ENCODE measurements at regions not wholly inside any gene's neighbourhood (a gene's known extent, or its start where the extent isn't known, plus 50 kb on each side); places are given as distances from the start of the nearest gene placed in this dataset.
A peak's percentile ranks its signal among the peaks of the same experiment; 100 is the strongest.

DNA sequence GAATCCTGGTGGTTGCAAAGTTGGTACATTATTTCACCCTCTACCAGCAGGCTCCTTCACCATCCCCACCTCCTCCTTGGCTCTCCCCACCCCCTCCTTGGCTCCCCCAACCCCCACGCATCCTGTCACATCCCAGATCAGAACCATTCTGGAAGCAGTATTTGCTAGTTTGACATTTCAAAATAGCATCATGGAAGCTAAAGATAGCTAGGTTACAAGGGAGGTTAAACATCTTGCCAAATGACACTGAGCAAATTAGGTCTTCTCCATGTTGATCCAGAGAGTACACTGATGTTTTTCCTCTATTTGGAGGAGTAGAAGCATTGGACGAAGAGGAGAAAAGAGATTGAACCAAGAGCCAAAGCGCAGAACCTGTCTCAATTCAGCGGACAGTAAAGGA, 158.9 kb upstream of the FGGY start:
- TF ChIP-seq, protein P1, sequence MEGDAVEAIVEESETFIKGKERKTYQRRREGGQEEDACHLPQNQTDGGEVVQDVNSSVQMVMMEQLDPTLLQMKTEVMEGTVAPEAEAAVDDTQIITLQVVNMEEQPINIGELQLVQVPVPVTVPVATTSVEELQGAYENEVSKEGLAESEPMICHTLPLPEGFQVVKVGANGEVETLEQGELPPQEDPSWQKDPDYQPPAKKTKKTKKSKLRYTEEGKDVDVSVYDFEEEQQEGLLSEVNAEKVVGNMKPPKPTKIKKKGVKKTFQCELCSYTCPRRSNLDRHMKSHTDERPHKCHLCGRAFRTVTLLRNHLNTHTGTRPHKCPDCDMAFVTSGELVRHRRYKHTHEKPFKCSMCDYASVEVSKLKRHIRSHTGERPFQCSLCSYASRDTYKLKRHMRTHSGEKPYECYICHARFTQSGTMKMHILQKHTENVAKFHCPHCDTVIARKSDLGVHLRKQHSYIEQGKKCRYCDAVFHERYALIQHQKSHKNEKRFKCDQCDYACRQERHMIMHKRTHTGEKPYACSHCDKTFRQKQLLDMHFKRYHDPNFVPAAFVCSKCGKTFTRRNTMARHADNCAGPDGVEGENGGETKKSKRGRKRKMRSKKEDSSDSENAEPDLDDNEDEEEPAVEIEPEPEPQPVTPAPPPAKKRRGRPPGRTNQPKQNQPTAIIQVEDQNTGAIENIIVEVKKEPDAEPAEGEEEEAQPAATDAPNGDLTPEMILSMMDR (IDR thresholded peaks at IDR 0.05) = no peak
- Mint-ChIP-seq H3K4me1 (ENCODE audit: low read depth) (peaks cover 66% of the 10 kb centered on the region), H3K27me3 (ENCODE audit: insufficient read depth) (no peaks in the 10 kb centered on the region), H3K9me3 (no peaks in the 10 kb centered on the region), H3K27ac (no peak overlapping the region), H3K36me3 (ENCODE audit: low read depth) (no peaks in the 10 kb centered on the region), H3K4me3 (no peak overlapping the region)
- DNase-seq = no peak

DNA sequence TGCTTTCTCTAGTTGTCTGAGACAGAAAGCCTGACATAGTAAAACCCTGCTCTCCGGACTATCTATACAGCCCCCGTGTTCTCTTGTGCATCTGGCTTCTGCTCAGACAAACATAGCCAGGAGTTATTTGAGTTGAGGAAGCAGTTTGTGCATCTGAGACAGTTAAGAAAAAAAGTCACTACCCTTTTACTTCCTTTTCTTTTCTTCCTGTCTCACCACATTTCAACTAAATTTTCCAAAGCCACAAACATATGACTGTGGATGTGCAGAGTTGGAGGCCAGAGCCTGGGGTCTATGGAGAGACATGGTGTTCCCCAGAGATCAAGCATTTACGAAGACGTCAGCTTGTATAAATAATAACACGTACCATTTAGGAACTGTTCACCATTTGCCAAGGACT, 158.5 kb upstream of the FGGY start:
- Mint-ChIP-seq H3K4me1 (ENCODE audit: low read depth) (peaks cover 71% of the 10 kb centered on the region), H3K4me3 (no peak overlapping the region), H3K27ac (no peak overlapping the region), H3K9me3 (no peaks in the 10 kb centered on the region), H3K27me3 (ENCODE audit: insufficient read depth) (no peaks in the 10 kb centered on the region), H3K36me3 (ENCODE audit: low read depth) (no peaks in the 10 kb centered on the region)
- TF ChIP-seq, protein P1 (IDR thresholded peaks at IDR 0.05) = no peak
- DNase-seq = no peak

DNA sequence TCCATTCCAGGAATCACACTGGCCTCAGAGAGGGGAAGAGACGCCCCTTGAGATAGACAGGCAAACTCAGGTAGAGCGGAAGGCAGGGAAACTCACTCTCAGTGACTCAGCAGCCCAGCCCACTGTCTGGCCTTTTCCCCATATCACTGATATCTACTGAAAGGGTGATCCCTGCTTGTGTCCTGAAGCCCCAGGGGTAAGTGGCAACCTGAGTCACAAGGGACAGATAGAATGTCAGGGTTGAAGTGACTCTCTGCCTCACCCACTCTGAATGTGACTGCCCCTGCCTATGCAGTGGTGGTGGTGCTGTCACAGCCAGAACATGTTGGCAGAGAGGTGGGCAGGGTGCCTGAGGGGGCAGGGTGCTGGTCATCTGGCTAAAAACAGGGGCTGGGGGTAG, 157.5 kb upstream of the FGGY start:
- TF ChIP-seq, protein P1 (IDR thresholded peaks at IDR 0.05) = no peak
- no peak for DNase-seq
- Mint-ChIP-seq H3K4me1 (ENCODE audit: low read depth) (peaks cover 81% of the 10 kb centered on the region), H3K36me3 (ENCODE audit: low read depth) (no peaks in the 10 kb centered on the region), H3K27ac (peak overlapping the region; percentile 38; the same call in 1 of the 2 replicates), H3K27me3 (ENCODE audit: insufficient read depth) (no peaks in the 10 kb centered on the region), H3K9me3 (no peaks in the 10 kb centered on the region), H3K4me3 (no peak overlapping the region)

DNA sequence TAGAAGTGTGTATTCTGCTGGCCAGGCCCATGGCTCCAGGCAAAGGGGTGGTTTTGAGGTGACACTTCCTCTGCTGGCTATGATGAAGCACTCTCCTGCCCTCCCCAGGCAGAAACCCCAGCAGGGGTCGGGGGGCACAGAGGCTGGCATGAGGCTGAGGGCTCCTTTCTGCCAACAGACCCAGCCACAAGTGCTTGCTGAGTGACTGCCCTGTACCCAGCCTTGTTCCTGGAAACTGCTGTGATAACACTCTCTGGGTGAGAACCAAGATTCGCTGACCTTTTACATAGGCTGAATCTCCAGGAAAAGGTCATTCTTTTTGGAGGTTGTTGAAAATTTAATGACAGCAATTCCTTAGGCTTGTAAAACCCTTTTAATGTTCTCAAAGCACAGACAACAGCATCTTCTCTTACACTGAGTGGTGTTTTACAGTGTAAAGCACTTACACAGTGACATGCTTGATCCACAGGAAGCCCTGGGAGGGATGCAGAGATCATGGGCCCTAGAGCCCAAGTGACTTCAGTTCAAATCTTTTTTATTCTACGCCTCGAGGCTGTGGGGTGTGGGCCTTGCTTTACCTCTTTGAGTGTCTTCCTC, 155.5 kb upstream of the FGGY start:
- no peak for DNase-seq
- no peaks in the 10 kb centered on the region for H3K9me3 Mint-ChIP-seq
- TF ChIP-seq, protein P1 (IDR thresholded peaks at IDR 0.05) = no peak
- H3K27me3 Mint-ChIP-seq (ENCODE audit: insufficient read depth) = no peaks in the 10 kb centered on the region
- no peak overlapping the region for H3K4me3 Mint-ChIP-seq
- no peaks in the 10 kb centered on the region for H3K36me3 Mint-ChIP-seq (ENCODE audit: low read depth)
- H3K27ac Mint-ChIP-seq = peak overlapping the region; percentile 50
- peaks cover 91% of the 10 kb centered on the region for H3K4me1 Mint-ChIP-seq (ENCODE audit: low read depth)

DNA sequence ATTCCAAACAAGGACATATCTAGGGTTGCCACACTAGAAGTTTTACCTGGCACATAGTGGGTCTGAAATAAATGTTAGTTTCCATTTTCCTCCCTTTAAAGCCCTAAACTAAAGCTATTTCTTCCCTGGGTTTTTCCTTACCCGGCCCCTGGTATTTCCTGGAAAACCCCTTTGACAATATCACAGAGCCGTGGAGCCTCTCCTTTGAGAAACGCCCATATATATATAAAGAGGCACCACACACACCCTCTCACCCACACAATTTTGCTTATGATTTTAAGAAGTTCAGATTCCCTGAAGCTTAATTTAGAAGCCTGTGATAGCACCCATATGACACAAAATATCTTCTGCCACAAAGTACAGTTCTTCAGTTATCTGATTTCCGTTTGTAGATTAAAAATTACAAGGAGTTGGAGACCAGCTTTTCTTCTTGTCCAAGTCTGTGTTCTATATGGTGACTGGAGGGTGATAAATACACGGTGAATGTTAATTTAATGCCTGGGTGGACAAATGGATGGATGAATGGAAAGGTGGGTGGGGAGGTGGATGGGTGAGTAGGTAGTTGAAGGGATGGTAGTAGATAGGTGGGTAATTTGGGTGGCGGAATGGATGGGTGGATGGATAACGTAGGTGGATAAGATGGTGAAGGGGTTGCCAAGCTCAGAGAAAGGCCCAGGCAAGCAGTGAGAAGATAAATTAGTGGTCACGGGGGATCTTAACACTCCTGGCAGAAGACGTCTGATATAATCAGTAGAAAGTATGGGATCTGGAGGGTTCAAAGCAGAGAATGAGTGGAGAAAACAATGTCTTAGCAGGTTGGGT, 154.4 kb upstream of the FGGY start:
- no peaks in the 10 kb centered on the region for H3K36me3 Mint-ChIP-seq (ENCODE audit: low read depth)
- peak overlapping the region; percentile 46 for H3K4me3 Mint-ChIP-seq
- DNase-seq = no peak
- TF ChIP-seq, protein P1 (IDR thresholded peaks at IDR 0.05) = no peak
- peak overlapping the region; percentile 90 for H3K27ac Mint-ChIP-seq
- no peaks in the 10 kb centered on the region for H3K27me3 Mint-ChIP-seq (ENCODE audit: insufficient read depth)
- peaks cover 90% of the 10 kb centered on the region for H3K4me1 Mint-ChIP-seq (ENCODE audit: low read depth)
- no peaks in the 10 kb centered on the region for H3K9me3 Mint-ChIP-seq

Data from HFFc6 (cell line).